ENCODE measurements at regions not wholly inside any gene's neighbourhood (a gene's known extent, or its start where the extent isn't known, plus 50 kb on each side); places are given as distances from the start of the nearest gene placed in this dataset.
A peak's percentile ranks its signal among the peaks of the same experiment; 100 is the strongest.
"Not testable (repeated sequence)": the region's sequence is repeated elsewhere in the genome, so short reads cannot be mapped to it uniquely, and the experiment has no call there.

DNA sequence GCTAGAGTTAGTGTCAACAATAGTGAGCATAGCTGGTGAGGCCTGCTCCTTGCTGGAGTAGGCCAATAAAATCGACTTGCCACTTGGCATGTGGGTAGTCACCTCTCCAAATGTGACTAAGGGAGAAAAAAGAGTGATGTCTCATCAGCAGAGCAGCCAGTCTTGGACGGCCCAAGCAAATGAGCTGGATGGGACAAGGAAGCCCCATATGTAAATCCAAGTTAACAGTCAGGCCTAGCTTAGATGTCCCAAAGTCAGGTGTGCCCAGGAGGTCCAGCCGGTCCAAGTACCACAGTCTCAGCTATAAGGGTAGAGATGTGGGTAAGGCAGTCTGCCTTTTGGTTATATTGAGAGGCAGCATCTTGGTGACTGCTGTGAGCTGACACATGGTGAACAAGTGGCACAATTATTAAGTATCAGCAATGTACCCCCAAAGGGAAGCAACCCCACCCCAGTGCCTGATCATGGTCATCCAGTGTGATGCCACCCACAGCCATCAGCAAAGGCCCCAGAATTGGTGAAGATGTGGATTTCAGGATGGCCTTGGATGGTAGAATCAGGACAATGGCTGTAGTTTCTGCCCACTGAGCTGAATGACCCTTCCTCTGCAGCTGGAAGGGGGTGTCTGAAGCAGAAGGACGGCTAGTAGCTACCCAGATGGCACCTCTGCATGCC, 83.4 kb downstream of the TNFRSF13B start:
- Mint-ChIP-seq H3K9me3 (ENCODE audit: insufficient read depth) (no peaks in the 10 kb centered on the region), H3K4me3 (no peak overlapping the region), H3K4me1 (ENCODE audit: low read depth) (no peaks in the 10 kb centered on the region), H3K27me3 (ENCODE audit: low read depth) (no peaks in the 10 kb centered on the region), H3K36me3 (ENCODE audit: low read depth) (no peaks in the 10 kb centered on the region), H3K27ac (no peak overlapping the region)
- POLR2A ChIA-PET: no interaction called here
- CTCF ChIA-PET: no interaction called here
- DNase-seq (no peak), ATAC-seq (no peak)

DNA sequence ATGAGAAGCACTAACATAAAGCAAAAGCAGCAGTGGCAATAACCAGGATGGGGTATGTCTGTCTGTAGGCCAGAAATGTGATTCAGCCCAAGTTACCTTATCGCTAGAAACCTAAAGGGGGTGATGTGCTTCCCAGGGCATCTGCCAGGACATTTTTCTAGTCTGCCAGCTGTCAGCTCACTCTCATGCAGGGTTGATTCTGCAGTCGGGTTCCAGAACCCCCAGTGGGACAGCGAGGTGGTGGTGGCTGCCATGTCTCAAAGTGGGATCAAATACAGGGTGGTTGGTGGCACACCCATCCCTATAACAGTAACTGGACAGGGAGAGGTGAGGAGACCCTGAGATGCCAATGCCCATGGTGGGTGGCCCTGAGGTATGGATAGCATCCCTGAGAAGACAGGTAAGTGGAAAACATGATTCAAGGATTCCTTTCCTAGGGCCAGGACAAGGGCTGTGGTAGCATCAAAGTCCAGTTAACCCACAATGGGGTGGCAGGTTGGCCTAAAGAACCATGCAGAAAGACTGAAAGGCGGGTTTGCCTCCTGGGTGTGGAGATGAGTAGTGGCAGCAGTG, 84.3 kb downstream of the TNFRSF13B start:
- Mint-ChIP-seq H3K4me3 (no peak overlapping the region), H3K27me3 (ENCODE audit: low read depth) (no peaks in the 10 kb centered on the region), H3K27ac (peak overlapping the region; percentile 15), H3K36me3 (ENCODE audit: low read depth) (no peaks in the 10 kb centered on the region), H3K4me1 (ENCODE audit: low read depth) (no peaks in the 10 kb centered on the region), H3K9me3 (ENCODE audit: insufficient read depth) (no peaks in the 10 kb centered on the region)
- ChIA-PET POLR2A (no interaction called here), CTCF (no interaction called here)
- DNase-seq (no peak), ATAC-seq (no peak)

- H3K27ac Mint-ChIP-seq: no peak overlapping the region
- no peak overlapping the region for H3K4me3 Mint-ChIP-seq
- H3K4me1 Mint-ChIP-seq (ENCODE audit: low read depth): no peaks in the 10 kb centered on the region
- no peaks in the 10 kb centered on the region for H3K27me3 Mint-ChIP-seq (ENCODE audit: low read depth)
- H3K36me3 Mint-ChIP-seq (ENCODE audit: low read depth): no peaks in the 10 kb centered on the region
- no peak for ATAC-seq
- ChIA-PET POLR2A (no interaction called here), CTCF (no interaction called here)
- H3K9me3 Mint-ChIP-seq (ENCODE audit: insufficient read depth): no peaks in the 10 kb centered on the region
- no peak for DNase-seq
These were observed 85.1 kb downstream of the TNFRSF13B start for GRCh38 chr17:16886655-16887322.

- H3K9me3 Mint-ChIP-seq (ENCODE audit: insufficient read depth); H3K4me1 Mint-ChIP-seq (ENCODE audit: low read depth); H3K4me3 Mint-ChIP-seq; H3K27ac Mint-ChIP-seq; H3K36me3 Mint-ChIP-seq (ENCODE audit: low read depth); CTCF ChIA-PET; H3K27me3 Mint-ChIP-seq (ENCODE audit: low read depth); DNase-seq; ATAC-seq; POLR2A ChIA-PET: not testable (repeated sequence)
These were observed 86.7 kb downstream of the TNFRSF13B start for GRCh38 chr17:16885204-16885603.

- H3K4me1 Mint-ChIP-seq (ENCODE audit: low read depth); ATAC-seq; DNase-seq; H3K9me3 Mint-ChIP-seq (ENCODE audit: insufficient read depth); H3K27me3 Mint-ChIP-seq (ENCODE audit: low read depth); H3K27ac Mint-ChIP-seq; POLR2A ChIA-PET; H3K4me3 Mint-ChIP-seq; H3K36me3 Mint-ChIP-seq (ENCODE audit: low read depth); CTCF ChIA-PET: not testable (repeated sequence)
These were observed 89.0 kb downstream of the TNFRSF13B start for GRCh38 chr17:16882926-16883265.

GRCh38 chr17:16882243-16882925, 89.5 kb downstream of the TNFRSF13B start:
- H3K27ac Mint-ChIP-seq: no peak overlapping the region
- ATAC-seq: no peak
- peaks cover under 1% of the 10 kb centered on the region for H3K27me3 Mint-ChIP-seq (ENCODE audit: low read depth)
- no peak overlapping the region for H3K4me3 Mint-ChIP-seq
- H3K4me1 Mint-ChIP-seq (ENCODE audit: low read depth): no peaks in the 10 kb centered on the region
- no peaks in the 10 kb centered on the region for H3K9me3 Mint-ChIP-seq (ENCODE audit: insufficient read depth)
- CTCF ChIA-PET: no interaction called here
- no peaks in the 10 kb centered on the region for H3K36me3 Mint-ChIP-seq (ENCODE audit: low read depth)
- no peak for DNase-seq
- POLR2A ChIA-PET: no interaction called here

DNA sequence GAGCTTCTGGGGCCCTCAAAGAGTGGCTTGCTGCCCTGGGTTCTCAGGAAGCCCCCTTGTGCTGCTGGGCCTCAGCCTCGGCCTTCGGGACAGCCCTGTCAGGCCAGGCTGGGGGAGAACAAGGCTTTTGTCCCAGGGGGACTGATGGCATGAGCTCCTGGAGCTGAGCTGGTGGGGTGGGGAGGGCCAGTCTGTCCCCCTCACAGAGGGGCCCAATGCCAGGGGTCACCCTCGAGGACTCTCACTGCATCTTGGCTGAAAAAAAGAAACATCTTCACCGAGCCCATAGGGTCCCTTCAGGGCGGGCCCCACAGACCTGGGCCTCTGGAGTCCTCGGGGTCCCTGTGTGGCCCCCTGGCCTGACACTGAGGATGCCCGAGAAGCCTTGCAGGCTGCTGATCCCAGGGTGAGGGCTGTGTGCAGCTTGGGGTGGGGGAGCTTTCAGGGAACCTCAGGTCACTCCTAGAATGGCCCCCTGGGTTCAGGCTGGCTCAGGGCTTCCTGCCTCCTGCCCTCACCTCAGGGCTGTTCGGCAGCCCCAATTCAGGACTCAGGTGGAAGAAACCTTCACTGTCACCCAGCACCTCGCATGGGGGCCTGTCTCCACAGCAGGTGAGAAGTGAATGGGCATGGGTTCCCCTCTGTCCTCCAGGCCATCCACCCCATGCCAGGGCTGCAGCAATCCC, 90.5 kb downstream of the TNFRSF13B start:
- Mint-ChIP-seq H3K4me3 (no peak overlapping the region), H3K27me3 (ENCODE audit: low read depth) (peaks cover 5% of the 10 kb centered on the region), H3K4me1 (ENCODE audit: low read depth) (no peaks in the 10 kb centered on the region), H3K9me3 (ENCODE audit: insufficient read depth) (no peaks in the 10 kb centered on the region), H3K27ac (no peak overlapping the region), H3K36me3 (ENCODE audit: low read depth) (no peaks in the 10 kb centered on the region)
- POLR2A ChIA-PET: no interaction called here
- CTCF ChIA-PET: no interaction called here
- ATAC-seq (no peak), DNase-seq (no peak)

DNA sequence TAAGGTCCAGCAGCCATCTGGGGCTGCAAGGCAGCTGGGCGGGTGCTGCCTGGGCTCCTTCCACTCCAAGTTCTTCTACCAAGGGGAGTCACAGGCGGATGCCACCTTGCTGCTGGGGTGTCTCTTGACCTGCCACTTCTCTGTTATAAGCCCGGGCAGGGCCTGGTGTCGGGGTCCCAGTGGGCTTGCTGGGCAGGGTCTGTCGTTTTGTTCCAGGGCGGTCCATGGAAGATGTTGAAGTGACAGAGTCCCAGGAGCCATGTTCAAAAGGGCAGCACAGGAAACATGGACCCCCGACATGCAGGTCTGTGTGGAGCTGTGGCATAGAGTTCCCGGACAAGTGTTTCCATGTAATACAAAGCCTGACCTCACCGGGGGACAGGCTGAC, 91.1 kb downstream of the TNFRSF13B start:
- no peak for ATAC-seq
- CTCF ChIA-PET: no interaction called here
- H3K4me3 Mint-ChIP-seq: no peak overlapping the region
- DNase-seq: no peak
- H3K27me3 Mint-ChIP-seq (ENCODE audit: low read depth): peaks cover 5% of the 10 kb centered on the region
- POLR2A ChIA-PET: no interaction called here
- no peaks in the 10 kb centered on the region for H3K36me3 Mint-ChIP-seq (ENCODE audit: low read depth)
- no peaks in the 10 kb centered on the region for H3K9me3 Mint-ChIP-seq (ENCODE audit: insufficient read depth)
- H3K27ac Mint-ChIP-seq: no peak overlapping the region
- no peaks in the 10 kb centered on the region for H3K4me1 Mint-ChIP-seq (ENCODE audit: low read depth)

GRCh38 chr17:16880121-16880842, 91.6 kb downstream of the TNFRSF13B start:
- Mint-ChIP-seq H3K4me3 (no peak overlapping the region), H3K27ac (no peak overlapping the region), H3K36me3 (ENCODE audit: low read depth) (no peaks in the 10 kb centered on the region), H3K9me3 (ENCODE audit: insufficient read depth) (no peaks in the 10 kb centered on the region), H3K27me3 (ENCODE audit: low read depth) (peaks cover 5% of the 10 kb centered on the region), H3K4me1 (ENCODE audit: low read depth) (no peaks in the 10 kb centered on the region)
- DNase-seq (no peak), ATAC-seq (no peak)
- ChIA-PET CTCF (no interaction called here), POLR2A (no interaction called here)

DNA sequence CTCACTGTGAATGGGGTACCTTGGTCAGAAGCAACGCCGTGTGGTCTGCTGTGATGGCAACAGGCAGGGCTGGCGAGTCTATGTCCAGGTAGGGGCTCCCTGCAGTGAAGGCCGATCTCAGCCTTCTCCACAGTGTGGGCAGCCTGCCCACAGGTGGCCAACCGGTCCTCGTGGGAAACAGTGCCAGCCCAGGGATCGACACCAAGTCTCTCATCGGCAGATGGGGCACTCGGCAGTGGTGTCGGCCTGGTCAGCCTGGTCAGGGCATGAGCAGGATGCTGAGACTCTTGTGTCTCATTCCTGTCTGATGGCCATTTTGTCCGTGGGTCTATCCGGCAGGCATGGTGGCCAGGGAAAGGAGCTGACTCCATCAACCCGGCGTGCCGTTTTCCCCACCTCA, 92.2 kb downstream of the TNFRSF13B start:
- Mint-ChIP-seq H3K27ac (no peak overlapping the region), H3K27me3 (ENCODE audit: low read depth) (peaks cover 5% of the 10 kb centered on the region), H3K4me3 (no peak overlapping the region), H3K36me3 (ENCODE audit: low read depth) (no peaks in the 10 kb centered on the region), H3K4me1 (ENCODE audit: low read depth) (no peaks in the 10 kb centered on the region), H3K9me3 (ENCODE audit: insufficient read depth) (no peaks in the 10 kb centered on the region)
- no peak for ATAC-seq
- CTCF ChIA-PET: no interaction called here
- no peak for DNase-seq
- POLR2A ChIA-PET: no interaction called here

DNA sequence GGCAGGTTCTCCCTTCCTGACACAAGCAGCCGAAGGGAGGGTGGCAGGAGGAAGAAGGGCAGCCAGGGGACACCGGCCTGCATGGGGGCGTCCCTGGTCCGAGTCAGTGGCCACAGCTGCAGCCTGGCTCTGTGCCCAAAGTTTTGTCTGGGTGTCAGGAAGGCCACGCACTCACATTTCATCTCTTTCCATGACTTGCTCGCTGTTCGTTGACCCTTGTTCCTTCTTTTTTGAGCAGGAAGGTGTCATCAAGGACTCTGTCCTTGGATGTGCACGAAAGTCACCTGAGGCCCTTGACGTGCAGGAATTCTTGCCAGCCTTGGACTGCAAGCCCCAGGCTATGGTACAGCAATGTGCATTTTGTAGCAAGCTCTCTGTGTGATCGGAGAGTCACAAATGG, 93.3 kb downstream of the TNFRSF13B start:
- POLR2A ChIA-PET: no interaction called here
- DNase-seq (no peak), ATAC-seq (no peak)
- CTCF ChIA-PET: no interaction called here
- Mint-ChIP-seq H3K36me3 (ENCODE audit: low read depth) (no peaks in the 10 kb centered on the region), H3K9me3 (ENCODE audit: insufficient read depth) (no peaks in the 10 kb centered on the region), H3K27ac (no peak overlapping the region), H3K4me3 (no peak overlapping the region), H3K4me1 (ENCODE audit: low read depth) (no peaks in the 10 kb centered on the region), H3K27me3 (ENCODE audit: low read depth) (peaks cover 5% of the 10 kb centered on the region)

- Mint-ChIP-seq H3K4me3 (no peak overlapping the region), H3K27me3 (ENCODE audit: low read depth) (peaks cover 5% of the 10 kb centered on the region), H3K27ac (no peak overlapping the region), H3K36me3 (ENCODE audit: low read depth) (no peaks in the 10 kb centered on the region), H3K9me3 (ENCODE audit: insufficient read depth) (no peaks in the 10 kb centered on the region), H3K4me1 (ENCODE audit: low read depth) (no peaks in the 10 kb centered on the region)
- no peak for ATAC-seq
- POLR2A ChIA-PET: no interaction called here
- DNase-seq: no peak
- CTCF ChIA-PET: no interaction called here
These were observed 93.8 kb downstream of the TNFRSF13B start for GRCh38 chr17:16878084-16878483.
